ENCODE measurements at regions not wholly inside any gene's neighbourhood (a gene's known extent, or its start where the extent isn't known, plus 50 kb on each side); places are given as distances from the start of the nearest gene placed in this dataset.

DNA sequence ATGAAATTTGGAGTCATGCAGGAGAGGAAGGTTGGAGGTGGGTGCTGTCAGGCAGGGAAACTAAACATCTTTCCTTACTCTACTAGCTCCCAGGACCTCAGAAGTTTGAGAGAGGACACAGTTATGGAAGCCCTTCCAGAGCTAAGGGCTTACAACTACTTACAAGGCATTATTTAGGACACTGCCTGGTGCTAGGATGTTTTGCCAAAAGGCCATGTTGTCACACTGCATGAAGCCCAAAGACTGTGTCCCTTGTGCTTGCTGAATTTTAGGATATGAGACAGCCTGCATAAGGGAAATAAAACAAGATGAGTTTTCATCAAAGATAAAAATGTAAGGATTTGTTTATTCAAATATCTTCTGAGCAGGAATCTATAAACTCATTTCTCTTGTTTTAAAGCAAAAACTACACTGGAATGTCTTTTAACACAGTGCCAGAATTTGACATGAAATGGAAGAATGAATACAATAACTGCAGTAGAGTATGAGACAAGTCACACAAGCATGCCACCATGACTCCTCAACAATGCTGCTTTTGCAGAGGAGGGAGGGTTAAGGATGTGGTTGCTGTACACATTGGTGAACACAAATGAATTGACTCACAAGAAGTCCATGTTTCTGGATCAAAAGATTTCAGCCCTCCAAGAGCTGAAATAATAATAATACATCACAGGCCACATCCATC is 258.4 kb downstream of the SPRY2 start:
- TF ChIP-seq, protein P1, sequence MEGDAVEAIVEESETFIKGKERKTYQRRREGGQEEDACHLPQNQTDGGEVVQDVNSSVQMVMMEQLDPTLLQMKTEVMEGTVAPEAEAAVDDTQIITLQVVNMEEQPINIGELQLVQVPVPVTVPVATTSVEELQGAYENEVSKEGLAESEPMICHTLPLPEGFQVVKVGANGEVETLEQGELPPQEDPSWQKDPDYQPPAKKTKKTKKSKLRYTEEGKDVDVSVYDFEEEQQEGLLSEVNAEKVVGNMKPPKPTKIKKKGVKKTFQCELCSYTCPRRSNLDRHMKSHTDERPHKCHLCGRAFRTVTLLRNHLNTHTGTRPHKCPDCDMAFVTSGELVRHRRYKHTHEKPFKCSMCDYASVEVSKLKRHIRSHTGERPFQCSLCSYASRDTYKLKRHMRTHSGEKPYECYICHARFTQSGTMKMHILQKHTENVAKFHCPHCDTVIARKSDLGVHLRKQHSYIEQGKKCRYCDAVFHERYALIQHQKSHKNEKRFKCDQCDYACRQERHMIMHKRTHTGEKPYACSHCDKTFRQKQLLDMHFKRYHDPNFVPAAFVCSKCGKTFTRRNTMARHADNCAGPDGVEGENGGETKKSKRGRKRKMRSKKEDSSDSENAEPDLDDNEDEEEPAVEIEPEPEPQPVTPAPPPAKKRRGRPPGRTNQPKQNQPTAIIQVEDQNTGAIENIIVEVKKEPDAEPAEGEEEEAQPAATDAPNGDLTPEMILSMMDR (IDR thresholded peaks at IDR 0.05) = no peak
- TF ChIP-seq EP300 (IDR thresholded peaks at IDR 0.05) (no peak), POLR2AphosphoS5 (IDR thresholded peaks at IDR 0.05) (no peak), POLR2A (IDR thresholded peaks at IDR 0.05; ENCODE audit: low read depth) (no peak)
- Histone ChIP-seq H3K36me3 (no peaks in the 10 kb centered on the region), H3K4me1 (peaks cover 7 to 17% (median 14%) of the 10 kb centered on the region in 4 donors), H3K9me3 (no peaks in the 10 kb centered on the region), H3K27me3 (no peaks in the 10 kb centered on the region), H3K4me3 (no peak overlapping the region), H3K27ac (replicated peaks in 1 of 4) (no peak overlapping the region)
- DNase-seq (ENCODE audit: extremely low spot score) = no peak
- intact Hi-C loops (cut with DNase I) = no loop called here

DNA sequence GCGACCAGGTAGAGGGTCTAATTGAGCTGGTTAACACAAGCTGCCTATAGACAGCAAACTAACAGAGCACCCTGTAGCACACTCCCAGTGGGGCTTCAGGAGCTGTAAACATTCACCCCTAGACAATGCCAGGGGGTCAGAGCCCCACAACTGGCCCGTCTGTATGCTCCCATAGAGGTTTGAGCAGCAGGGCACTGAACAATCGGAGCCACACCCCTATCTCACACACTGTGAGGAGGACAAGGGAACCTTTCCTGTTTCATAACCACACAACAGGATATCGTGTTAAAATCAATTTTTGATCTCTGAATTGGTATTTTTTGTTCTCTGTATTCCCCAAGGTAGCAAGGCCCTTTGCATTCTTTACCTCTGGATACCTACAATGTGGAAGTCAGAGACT is 266.1 kb downstream of the SPRY2 start:
- WGBS = 92% methylated on average over 3 of the region's 4 CpGs
- Histone ChIP-seq H3K9me3 (no peaks in the 10 kb centered on the region), H3K27ac (replicated peaks in 1 of 4) (no peak overlapping the region), H3K36me3 (no peaks in the 10 kb centered on the region), H3K4me3 (no peak overlapping the region), H3K4me1 (no peaks in the 10 kb centered on the region), H3K27me3 (no peaks in the 10 kb centered on the region)
- DNase-seq (ENCODE audit: extremely low spot score) = no peak
- intact Hi-C loops (cut with DNase I) = no loop called here
- TF ChIP-seq, protein P1 (IDR thresholded peaks at IDR 0.05) = no peak
- no peak for TF ChIP-seq POLR2A (IDR thresholded peaks at IDR 0.05; ENCODE audit: low read depth)
- no peak for TF ChIP-seq EP300 (IDR thresholded peaks at IDR 0.05)
- TF ChIP-seq POLR2AphosphoS5 (IDR thresholded peaks at IDR 0.05) = no peak

- Histone ChIP-seq H3K9me3 (no peaks in the 10 kb centered on the region), H3K4me3 (no peak overlapping the region), H3K27ac (replicated peaks in 1 of 4) (no peak overlapping the region), H3K36me3 (no peaks in the 10 kb centered on the region), H3K27me3 (no peaks in the 10 kb centered on the region), H3K4me1 (no peaks in the 10 kb centered on the region)
- TF ChIP-seq POLR2AphosphoS5 (IDR thresholded peaks at IDR 0.05) (no peak), POLR2A (IDR thresholded peaks at IDR 0.05; ENCODE audit: low read depth) (no peak), EP300 (IDR thresholded peaks at IDR 0.05) (no peak)
- TF ChIP-seq, protein P1 (IDR thresholded peaks at IDR 0.05) = no peak
- DNase-seq (ENCODE audit: extremely low spot score) = no peak
- intact Hi-C loops (cut with DNase I) = no loop called here
- 96% methylated on average over 8 of the region's 13 CpGs for WGBS
Measured at GRCh38 chr13:80074143-80074752, 266.7 kb downstream of the SPRY2 start.

- intact Hi-C loops (cut with DNase I) = no loop called here
- TF ChIP-seq POLR2AphosphoS5 (IDR thresholded peaks at IDR 0.05) = no peak
- no peak for TF ChIP-seq POLR2A (IDR thresholded peaks at IDR 0.05; ENCODE audit: low read depth)
- TF ChIP-seq, protein P1 (IDR thresholded peaks at IDR 0.05) = no peak
- no peak for TF ChIP-seq EP300 (IDR thresholded peaks at IDR 0.05)
Measured at GRCh38 chr13:80072231-80072630, 268.7 kb downstream of the SPRY2 start.

More at GRCh38 chr13:80072231-80072630, 268.7 kb downstream of the SPRY2 start:
- H3K4me1 ChIP-seq = no peaks in the 10 kb centered on the region
- no peak for DNase-seq (ENCODE audit: extremely low spot score)
- H3K27ac ChIP-seq (replicated peaks in 1 of 4) = no peak overlapping the region
- H3K36me3 ChIP-seq = no peaks in the 10 kb centered on the region
- no peaks in the 10 kb centered on the region for H3K9me3 ChIP-seq
- no peak overlapping the region for H3K4me3 ChIP-seq
- no peaks in the 10 kb centered on the region for H3K27me3 ChIP-seq

All from esophagus muscularis mucosa (tissue), 4 donors.